H1 (cell line): ENCODE measurements at regions not wholly inside any gene's neighbourhood (a gene's known extent, or its start where the extent isn't known, plus 50 kb on each side); places are given as distances from the start of the nearest gene placed in this dataset.

Source experiments
- BACH1 ChIP-seq: IDR thresholded peaks from 2 replicates; pipeline ENCODE4 v1.6.1; 2012; ENCODE audit warnings: low read length, improper control_type of control experiment
- CHD2 ChIP-seq: IDR thresholded peaks from 2 replicates; pipeline ENCODE4 v1.6.1; 2012; ENCODE audit warnings: low read length, improper control_type of control experiment
- RBBP5 ChIP-seq: IDR thresholded peaks from 2 replicates; pipeline ENCODE4 v1.7.1; 2012; ENCODE audit warnings: low read depth, mild to moderate bottlenecking, inconsistent platforms, low read length, moderate library complexity, borderline replicate concordance

- TF ChIP-seq BACH1 = no peak
- TF ChIP-seq RBBP5 = no peak
- no peak for TF ChIP-seq CHD2
Observed at GRCh38 chr13:33543089-33543459, 257.5 kb upstream of the STARD13 start (continued).
